AG04450 (cell line): ENCODE measurements at regions not wholly inside any gene's neighbourhood (a gene's known extent, or its start where the extent isn't known, plus 50 kb on each side); places are given as distances from the start of the nearest gene placed in this dataset.

Source experiments
- CTCF ChIA-PET: fragments of 300-600, 350-600 bp; formaldehyde crosslinking; extraction: SDS; loops from one replicate; lab custom pipeline; 2022; ENCODE audit warnings: antibody characterized with exemption, inconsistent platforms; lab: Charles Lee
- POLR2A ChIA-PET: fragments of 350-600 bp; formaldehyde crosslinking; extraction: SDS; loops from one replicate; lab custom pipeline; 2021; ENCODE audit warnings: antibody characterized with exemption, inconsistent platforms; lab: Yijun Ruan, JAX
- DNase-seq: peaks from one replicate; pipeline ENCODE4 v3.0.0-alpha.2; 2011; ENCODE audit warnings: low read depth, low spot score
- H3K27ac ChIP-seq: one replicate; pipeline ENCODE4 v1.5.1; 2012; ENCODE audit warnings: low read depth, low read length, control low read depth
- H3K27me3 ChIP-seq: one replicate; pipeline ENCODE4 v1.6.0; 2012; ENCODE audit warnings: low read length; ENCODE audit not compliant: control insufficient read depth, insufficient read depth
- H3K4me3 ChIP-seq: 2 replicates; pipeline ENCODE4 v1.5.1; 2011; ENCODE audit warnings: mild to moderate bottlenecking, low read depth, low read length, control low read depth
- H3K9me3 ChIP-seq: 2 replicates; pipeline ENCODE4 v1.5.1; 2012; ENCODE audit warnings: low read length; ENCODE audit not compliant: control insufficient read depth, insufficient read depth
- TF ChIP-seq, protein P1 (sequence below): IDR thresholded peaks from 2 replicates; pipeline ENCODE4 v1.5.1; 2011; ENCODE audit warnings: low read depth, low read length, control low read depth, inconsistent platforms

DNA sequence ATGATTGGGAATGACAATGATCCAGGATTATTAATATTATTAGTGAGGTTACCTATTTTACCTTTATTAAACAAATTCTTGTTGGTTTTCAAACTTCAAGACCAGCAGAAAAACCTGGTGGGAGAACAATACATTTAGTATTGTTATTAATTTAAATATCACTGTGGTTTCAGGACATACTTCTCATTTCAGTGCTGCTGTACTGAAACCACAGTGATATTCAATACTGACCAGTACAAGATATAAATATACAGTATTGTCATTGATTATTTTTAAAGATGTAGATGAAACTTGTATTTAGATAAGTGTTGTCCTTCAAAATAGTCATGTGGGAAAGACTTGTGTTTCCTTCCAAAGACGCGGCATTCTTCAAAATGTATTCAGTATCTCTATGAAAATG lies 1047.3 kb upstream of the CELF4 start:
- no peak overlapping the region for H3K4me3 ChIP-seq
- no peak for DNase-seq
- ChIA-PET CTCF (no interaction called here), POLR2A (no interaction called here)
- TF ChIP-seq, protein P1, sequence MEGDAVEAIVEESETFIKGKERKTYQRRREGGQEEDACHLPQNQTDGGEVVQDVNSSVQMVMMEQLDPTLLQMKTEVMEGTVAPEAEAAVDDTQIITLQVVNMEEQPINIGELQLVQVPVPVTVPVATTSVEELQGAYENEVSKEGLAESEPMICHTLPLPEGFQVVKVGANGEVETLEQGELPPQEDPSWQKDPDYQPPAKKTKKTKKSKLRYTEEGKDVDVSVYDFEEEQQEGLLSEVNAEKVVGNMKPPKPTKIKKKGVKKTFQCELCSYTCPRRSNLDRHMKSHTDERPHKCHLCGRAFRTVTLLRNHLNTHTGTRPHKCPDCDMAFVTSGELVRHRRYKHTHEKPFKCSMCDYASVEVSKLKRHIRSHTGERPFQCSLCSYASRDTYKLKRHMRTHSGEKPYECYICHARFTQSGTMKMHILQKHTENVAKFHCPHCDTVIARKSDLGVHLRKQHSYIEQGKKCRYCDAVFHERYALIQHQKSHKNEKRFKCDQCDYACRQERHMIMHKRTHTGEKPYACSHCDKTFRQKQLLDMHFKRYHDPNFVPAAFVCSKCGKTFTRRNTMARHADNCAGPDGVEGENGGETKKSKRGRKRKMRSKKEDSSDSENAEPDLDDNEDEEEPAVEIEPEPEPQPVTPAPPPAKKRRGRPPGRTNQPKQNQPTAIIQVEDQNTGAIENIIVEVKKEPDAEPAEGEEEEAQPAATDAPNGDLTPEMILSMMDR, result no peak
- no peak overlapping the region for H3K27ac ChIP-seq
- H3K27me3 ChIP-seq, result no peaks in the 10 kb centered on the region
- no peaks in the 10 kb centered on the region for H3K9me3 ChIP-seq

GRCh38 chr18:38611036-38611964 lies 1045.7 kb upstream of the CELF4 start:
- CTCF ChIA-PET, result interaction anchor here (0.7 kb wide), 1 partner anchor 451 kb away, joined by 3 read pairs; no protein-coding TSS in a partner anchor
- Histone ChIP-seq H3K27me3 (no peaks in the 10 kb centered on the region), H3K4me3 (no peak overlapping the region), H3K27ac (no peak overlapping the region), H3K9me3 (no peaks in the 10 kb centered on the region)
- POLR2A ChIA-PET, result no interaction called here
- TF ChIP-seq, protein P1, result no peak
- DNase-seq, result no peak

DNA sequence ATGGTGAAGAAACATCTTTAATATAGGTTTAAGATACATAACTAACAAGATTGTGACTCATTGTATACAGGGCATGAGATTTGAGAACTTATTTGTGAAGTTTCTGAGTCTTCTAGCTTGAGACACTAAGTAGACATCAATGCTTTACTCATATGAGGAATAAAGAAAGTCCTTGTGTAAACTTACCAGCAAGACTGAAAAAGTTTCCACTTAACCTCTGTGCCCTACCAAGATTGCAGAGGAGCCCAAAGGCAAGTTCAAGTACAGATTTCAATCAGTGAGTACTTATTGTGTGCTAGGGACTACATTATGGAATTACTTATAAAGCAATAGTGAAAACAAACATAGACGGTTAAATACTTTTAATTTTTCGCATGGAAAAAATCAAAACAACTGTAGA lies 1041.2 kb upstream of the CELF4 start:
- no peaks in the 10 kb centered on the region for H3K9me3 ChIP-seq
- no peaks in the 10 kb centered on the region for H3K27me3 ChIP-seq
- TF ChIP-seq, protein P1, result no peak
- CTCF ChIA-PET, result no interaction called here
- no peak for DNase-seq
- POLR2A ChIA-PET, result no interaction called here
- no peak overlapping the region for H3K27ac ChIP-seq
- H3K4me3 ChIP-seq, result no peak overlapping the region

- ChIA-PET CTCF (no interaction called here), POLR2A (no interaction called here)
- Histone ChIP-seq H3K27ac (no peak overlapping the region), H3K9me3 (no peaks in the 10 kb centered on the region), H3K27me3 (no peaks in the 10 kb centered on the region), H3K4me3 (no peak overlapping the region)
- DNase-seq, result no peak
- TF ChIP-seq, protein P1, result no peak
Observed at GRCh38 chr18:38602341-38602740, 1036.7 kb upstream of the CELF4 start.

- TF ChIP-seq, protein P1, result no peak
- no peaks in the 10 kb centered on the region for H3K9me3 ChIP-seq
- ChIA-PET CTCF (no interaction called here), POLR2A (no interaction called here)
- no peak overlapping the region for H3K4me3 ChIP-seq
- no peaks in the 10 kb centered on the region for H3K27me3 ChIP-seq
- no peak for DNase-seq
- no peak overlapping the region for H3K27ac ChIP-seq
Observed at GRCh38 chr18:38587571-38587970, 1022.0 kb upstream of the CELF4 start.
